Mesothelial cell of epicardium (in vitro differentiated cells): ENCODE measurements at regions not wholly inside any gene's neighbourhood (a gene's known extent, or its start where the extent isn't known, plus 50 kb on each side); places are given as distances from the start of the nearest gene placed in this dataset.

ENCODE experiments used
- DNase-seq, 2 experiments: peaks; one replicate each; pipeline ENCODE4 v3.0.0; 2021; ENCODE audit warnings: low spot score in 2 of 2; ENCODE audit not compliant: unreplicated experiment in 2 of 2
- H3K27ac Mint-ChIP-seq: 2 replicates; pipeline ENCODE4 v1.8.0; 2021; ENCODE audit warnings: mixed read lengths
- H3K27me3 Mint-ChIP-seq: 2 replicates; pipeline ENCODE4 v1.8.0; 2021; ENCODE audit warnings: low read depth, mixed read lengths
- H3K36me3 Mint-ChIP-seq: 2 replicates; pipeline ENCODE4 v1.8.0; 2021; ENCODE audit warnings: mixed read lengths
- H3K4me1 Mint-ChIP-seq: 2 replicates; pipeline ENCODE4 v1.8.0; 2021; ENCODE audit warnings: mixed read lengths
- H3K4me3 Mint-ChIP-seq: 2 replicates; pipeline ENCODE4 v1.8.0; 2021; ENCODE audit warnings: mild to moderate bottlenecking, moderate library complexity, mixed read lengths
- H3K9me3 Mint-ChIP-seq: 2 replicates; pipeline ENCODE4 v1.8.0; 2021; ENCODE audit warnings: mixed read lengths
- TF ChIP-seq, protein P1 (sequence below): fragments of 200-600 bp; sonication (generic); IDR thresholded peaks from one replicate; pipeline ENCODE4 v1.5.0; 2021; ENCODE audit warnings: antibody characterized with exemption; ENCODE audit not compliant: unreplicated experiment

DNA sequence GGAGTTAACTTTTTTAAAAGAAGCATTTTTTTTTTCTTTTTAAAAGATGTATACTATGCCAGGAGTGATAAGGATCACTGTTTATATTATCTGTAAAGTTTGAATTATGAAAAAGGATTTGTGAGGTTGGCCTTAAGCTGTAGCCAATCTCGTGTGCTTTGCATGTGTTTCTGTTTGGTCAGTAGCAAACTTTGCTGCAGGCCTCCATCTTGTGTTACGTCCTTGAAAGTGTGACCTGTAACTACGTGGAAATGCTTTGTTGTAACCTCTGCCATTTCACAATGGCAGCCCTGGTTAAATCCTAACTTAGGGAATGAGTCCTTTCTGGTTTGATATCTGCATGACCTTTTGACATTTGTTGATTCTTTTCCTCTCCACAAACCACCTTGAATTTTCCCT lies 1345.6 kb downstream of the NSUN3 start:
- Mint-ChIP-seq H3K27ac (no peak overlapping the region), H3K27me3 (no peaks in the 10 kb centered on the region), H3K9me3 (peaks cover 16% of the 10 kb centered on the region), H3K36me3 (peaks cover 3% of the 10 kb centered on the region), H3K4me3 (no peak overlapping the region), H3K4me1 (no peaks in the 10 kb centered on the region)
- DNase-seq = no peak
- TF ChIP-seq, protein P1, sequence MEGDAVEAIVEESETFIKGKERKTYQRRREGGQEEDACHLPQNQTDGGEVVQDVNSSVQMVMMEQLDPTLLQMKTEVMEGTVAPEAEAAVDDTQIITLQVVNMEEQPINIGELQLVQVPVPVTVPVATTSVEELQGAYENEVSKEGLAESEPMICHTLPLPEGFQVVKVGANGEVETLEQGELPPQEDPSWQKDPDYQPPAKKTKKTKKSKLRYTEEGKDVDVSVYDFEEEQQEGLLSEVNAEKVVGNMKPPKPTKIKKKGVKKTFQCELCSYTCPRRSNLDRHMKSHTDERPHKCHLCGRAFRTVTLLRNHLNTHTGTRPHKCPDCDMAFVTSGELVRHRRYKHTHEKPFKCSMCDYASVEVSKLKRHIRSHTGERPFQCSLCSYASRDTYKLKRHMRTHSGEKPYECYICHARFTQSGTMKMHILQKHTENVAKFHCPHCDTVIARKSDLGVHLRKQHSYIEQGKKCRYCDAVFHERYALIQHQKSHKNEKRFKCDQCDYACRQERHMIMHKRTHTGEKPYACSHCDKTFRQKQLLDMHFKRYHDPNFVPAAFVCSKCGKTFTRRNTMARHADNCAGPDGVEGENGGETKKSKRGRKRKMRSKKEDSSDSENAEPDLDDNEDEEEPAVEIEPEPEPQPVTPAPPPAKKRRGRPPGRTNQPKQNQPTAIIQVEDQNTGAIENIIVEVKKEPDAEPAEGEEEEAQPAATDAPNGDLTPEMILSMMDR = no peak

GRCh38 chr3:95418251-95418650 lies 1355.4 kb downstream of the NSUN3 start:
- Mint-ChIP-seq H3K27me3 (no peaks in the 10 kb centered on the region), H3K27ac (no peak overlapping the region), H3K9me3 (peaks cover 36% of the 10 kb centered on the region), H3K4me1 (no peaks in the 10 kb centered on the region), H3K36me3 (peaks cover 4% of the 10 kb centered on the region), H3K4me3 (no peak overlapping the region)
- DNase-seq = no peak
- TF ChIP-seq, protein P1 = no peak

GRCh38 chr3:95424279-95424678 lies 1361.4 kb downstream of the NSUN3 start:
- no peak overlapping the region for H3K27ac Mint-ChIP-seq
- no peak overlapping the region for H3K4me3 Mint-ChIP-seq
- H3K9me3 Mint-ChIP-seq = peaks cover 17% of the 10 kb centered on the region
- no peaks in the 10 kb centered on the region for H3K36me3 Mint-ChIP-seq
- TF ChIP-seq, protein P1 = no peak
- H3K27me3 Mint-ChIP-seq = no peaks in the 10 kb centered on the region
- H3K4me1 Mint-ChIP-seq = no peaks in the 10 kb centered on the region
- no peak for DNase-seq

- Mint-ChIP-seq H3K27me3 (no peaks in the 10 kb centered on the region), H3K4me1 (peaks cover 3% of the 10 kb centered on the region), H3K4me3 (no peak overlapping the region), H3K36me3 (no peaks in the 10 kb centered on the region), H3K27ac (no peak overlapping the region), H3K9me3 (peaks cover 13% of the 10 kb centered on the region)
- DNase-seq = no peak
- TF ChIP-seq, protein P1 = no peak
Observed at GRCh38 chr3:95434491-95434890, 1371.6 kb downstream of the NSUN3 start.

DNA sequence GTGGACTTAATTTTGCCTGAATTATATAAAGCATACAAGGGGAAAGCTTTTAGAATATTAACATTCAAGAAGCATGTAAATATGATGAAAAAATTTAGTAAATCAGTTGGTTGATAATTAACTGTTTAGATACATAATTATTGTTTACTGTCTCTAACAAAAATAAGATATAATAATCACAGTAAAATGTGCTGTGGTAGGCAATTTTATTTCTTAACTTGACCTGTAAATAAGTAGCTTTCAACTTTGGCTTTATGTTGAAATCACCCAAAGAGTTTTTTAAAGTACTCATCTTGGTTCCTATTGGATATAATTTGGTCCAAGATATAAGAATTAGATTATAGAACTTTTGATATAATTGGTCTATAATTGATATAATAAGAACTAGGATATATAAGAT lies 1374.5 kb downstream of the NSUN3 start:
- no peaks in the 10 kb centered on the region for H3K27me3 Mint-ChIP-seq
- peaks cover 3% of the 10 kb centered on the region for H3K4me1 Mint-ChIP-seq
- no peaks in the 10 kb centered on the region for H3K36me3 Mint-ChIP-seq
- H3K27ac Mint-ChIP-seq = no peak overlapping the region
- no peak overlapping the region for H3K4me3 Mint-ChIP-seq
- no peak for DNase-seq
- peaks cover 13% of the 10 kb centered on the region for H3K9me3 Mint-ChIP-seq
- TF ChIP-seq, protein P1 = no peak

DNA sequence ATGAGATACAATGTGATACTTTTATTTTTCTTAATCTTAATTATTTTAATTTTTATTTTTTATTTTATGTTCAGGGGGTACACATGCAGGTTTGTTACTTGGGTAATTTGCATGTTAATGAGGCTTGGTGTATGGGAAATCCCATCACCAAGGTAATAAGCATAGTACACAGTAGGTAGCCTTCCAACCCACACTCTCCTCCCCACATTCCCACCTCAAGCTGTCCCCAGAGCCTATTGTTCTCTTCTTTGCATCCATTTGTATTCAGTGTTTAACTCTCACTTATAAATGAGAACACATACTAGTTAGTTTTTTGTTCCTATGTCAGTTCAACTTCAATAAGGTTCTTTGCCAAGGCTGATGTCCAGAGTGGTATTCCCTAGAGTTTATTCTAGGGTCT lies 1375.4 kb downstream of the NSUN3 start:
- no peak for DNase-seq
- Mint-ChIP-seq H3K4me3 (no peak overlapping the region), H3K4me1 (peaks cover 3% of the 10 kb centered on the region), H3K27me3 (no peaks in the 10 kb centered on the region), H3K27ac (no peak overlapping the region), H3K9me3 (peaks cover 13% of the 10 kb centered on the region), H3K36me3 (no peaks in the 10 kb centered on the region)
- TF ChIP-seq, protein P1 = no peak
